H1 (cell line): ENCODE measurements at regions not wholly inside any gene's neighbourhood (a gene's known extent, or its start where the extent isn't known, plus 50 kb on each side); places are given as distances from the start of the nearest gene placed in this dataset.

Source experiments
- CTCF ChIA-PET: fragments of 300-600 bp; sonication (Branson Sonifier 250); formaldehyde crosslinking; loops from one replicate; lab custom pipeline; 2021; ENCODE audit not compliant: partially characterized antibody; lab: Charles Lee
- POLR2A ChIA-PET: fragments of 300-600 bp; sonication (Branson Sonifier 250); formaldehyde crosslinking; loops from one replicate; lab custom pipeline; 2021; ENCODE audit warnings: inconsistent platforms; ENCODE audit not compliant: partially characterized antibody; lab: Charles Lee
- DNase-seq, 2 experiments: peaks; one replicate each; pipeline versions ENCODE4 v3.0.0 to v3.0.0-alpha.2; 2010 to 2022; ENCODE audit warnings: low spot score in 2 of 2, low read depth in 1 of 2, mixed read lengths in 1 of 2
- FAIRE-seq: peaks from 2 replicates; lab custom pipeline; 2011; peaks lifted over from hg19 to GRCh38; lab: Jason Lieb, UNC
- H2AFZ ChIP-seq: 2 replicates; pipeline ENCODE4 v1.8.1; 2012; ENCODE audit warnings: low read length, inconsistent platforms
- H2AK5ac ChIP-seq: 2 replicates; pipeline ENCODE4 v1.6.1; 2013; ENCODE audit warnings: low read depth, low read length
- H2BK120ac ChIP-seq: replicated peaks from 2 replicates; pipeline ENCODE3; 2013; ENCODE audit warnings: low read depth, low read length, inconsistent platforms
- H2BK12ac ChIP-seq: 2 replicates; pipeline ENCODE4 v1.6.1; 2013; ENCODE audit warnings: low read depth, low read length
- H2BK15ac ChIP-seq: 2 replicates; pipeline ENCODE4 v1.6.1; 2013; ENCODE audit warnings: low read length
- H2BK20ac ChIP-seq: 2 replicates; pipeline ENCODE4 v1.6.1; 2013; ENCODE audit warnings: low read length
- H2BK5ac ChIP-seq: 2 replicates; pipeline ENCODE4 v1.6.1; 2013; ENCODE audit warnings: low read depth, low read length
- H3K14ac ChIP-seq: 2 replicates; pipeline ENCODE4 v1.6.1; 2013; ENCODE audit warnings: inconsistent platforms; ENCODE audit not compliant: insufficient read length
- H3K18ac ChIP-seq: 2 replicates; pipeline ENCODE4 v1.6.1; 2013; ENCODE audit warnings: low read length; ENCODE audit errors: extremely low read depth
- H3K23ac ChIP-seq: 2 replicates; pipeline ENCODE4 v1.6.1; 2013; ENCODE audit warnings: inconsistent platforms; ENCODE audit not compliant: insufficient read length
- H3K23me2 ChIP-seq: 2 replicates; pipeline ENCODE4 v1.6.1; 2013; ENCODE audit warnings: low read depth, low read length
- H3K27ac ChIP-seq: 2 replicates; pipeline ENCODE4 v1.6.1; 2011; ENCODE audit warnings: low read depth, low read length, inconsistent platforms
- H3K27me3 ChIP-seq, 4 experiments: replicated peaks in 1 of 4; 1 replicate in 1 of 4; 2 replicates in 3 of 4; pipeline versions ENCODE4 v1.6.1 to v1.8.1; 2011 to 2013; ENCODE audit warnings: low read length in 3 of 4, mild to moderate bottlenecking in 3 of 4, inconsistent platforms in 2 of 4, mixed read lengths in 2 of 4, moderate library complexity in 1 of 4; ENCODE audit not compliant: control insufficient read depth in 3 of 4, insufficient read depth in 3 of 4; ENCODE audit errors: extremely low read depth in 1 of 4
- H3K36me3 ChIP-seq, 4 experiments: 2 replicates each; pipeline versions ENCODE4 v1.6.1 to v1.8.1; 2011 to 2013; ENCODE audit warnings: mild to moderate bottlenecking in 4 of 4, low read length in 3 of 4, moderate library complexity in 2 of 4, control low read depth in 1 of 4, inconsistent platforms in 1 of 4; ENCODE audit not compliant: insufficient read depth in 4 of 4, control insufficient read depth in 2 of 4
- H3K4ac ChIP-seq: replicated peaks from 2 replicates; pipeline ENCODE3; 2013; ENCODE audit warnings: low read length, low read depth, mixed read lengths, inconsistent platforms; ENCODE audit not compliant: insufficient read length
- H3K4me1 ChIP-seq, 4 experiments: replicated peaks in 1 of 4; 1 replicate in 1 of 4; 2 replicates in 3 of 4; pipeline versions ENCODE4 v1.6.1 to v1.8.1; 2011 to 2013; ENCODE audit warnings: low read length in 3 of 4, inconsistent platforms in 2 of 4, mixed read lengths in 1 of 4; ENCODE audit not compliant: insufficient read depth in 4 of 4, control insufficient read depth in 3 of 4
- H3K4me2 ChIP-seq, 2 experiments: 2 replicates each; pipeline versions ENCODE4 v1.6.1 to v1.8.1; 2011 to 2013; ENCODE audit warnings: low read depth in 2 of 2, low read length in 2 of 2, control low read depth in 1 of 2, inconsistent platforms in 1 of 2, mild to moderate bottlenecking in 1 of 2; ENCODE audit not compliant: insufficient read depth in 1 of 2
- H3K4me3 ChIP-seq, 4 experiments: fragments of 200-600, 300-600 bp in 1 of 4; sonication (generic), shearing (Covaris generic), sonication (Bioruptor Twin) in 1 of 4; 2 replicates each; pipeline versions ENCODE4 v1.5.1 to v1.8.1; 2011 to 2016; ENCODE audit warnings: low read length in 4 of 4, low read depth in 3 of 4, control low read depth in 2 of 4, inconsistent platforms in 2 of 4, mild to moderate bottlenecking in 2 of 4, mixed read lengths in 1 of 4, moderate library complexity in 1 of 4; ENCODE audit not compliant: insufficient read depth in 2 of 4; ENCODE audit errors: extremely low read depth in 1 of 4
- H3K56ac ChIP-seq: replicated peaks from 2 replicates; pipeline ENCODE3; 2013; ENCODE audit warnings: low read depth, mild to moderate bottlenecking, mixed read lengths, low read length, inconsistent platforms; ENCODE audit not compliant: insufficient read length
- H3K79me1 ChIP-seq: 2 replicates; pipeline ENCODE4 v1.6.1; 2013; ENCODE audit warnings: low read depth, low read length, control low read depth
- H3K79me2 ChIP-seq, 2 experiments: 2 replicates each; pipeline versions ENCODE4 v1.6.1 to v1.8.1; 2012 to 2013; ENCODE audit warnings: low read length in 2 of 2, mild to moderate bottlenecking in 2 of 2, inconsistent platforms in 1 of 2; ENCODE audit not compliant: insufficient read depth in 2 of 2, control insufficient read depth in 1 of 2
- H3K9ac ChIP-seq, 4 experiments: replicated peaks in 1 of 4; 1 replicate in 1 of 4; 2 replicates in 3 of 4; pipeline versions ENCODE4 v1.6.1 to v1.8.1; 2011 to 2013; ENCODE audit warnings: low read depth in 3 of 4, low read length in 3 of 4, control low read depth in 2 of 4, mild to moderate bottlenecking in 2 of 4, moderate library complexity in 2 of 4, inconsistent platforms in 1 of 4; ENCODE audit errors: extremely low read depth in 1 of 4
- H3K9me3 ChIP-seq, 2 experiments: 2 replicates each; pipeline versions ENCODE4 v1.6.1 to v1.8.1; 2012 to 2013; ENCODE audit warnings: mild to moderate bottlenecking in 2 of 2, moderate library complexity in 2 of 2, control low read depth in 1 of 2, inconsistent platforms in 1 of 2, low read depth in 1 of 2, low read length in 1 of 2, mixed read lengths in 1 of 2; ENCODE audit not compliant: insufficient read depth in 2 of 2
- H4K20me1 ChIP-seq, 2 experiments: replicated peaks in 1 of 2; 2 replicates each; pipeline versions ENCODE3 to v1.8.1; 2011 to 2013; ENCODE audit warnings: inconsistent platforms in 2 of 2, low read length in 2 of 2, mild to moderate bottlenecking in 1 of 2; ENCODE audit not compliant: insufficient read depth in 2 of 2, control insufficient read depth in 1 of 2
- H4K5ac ChIP-seq: 2 replicates; pipeline ENCODE4 v1.6.1; 2013; ENCODE audit warnings: low read length, low read depth, mixed read lengths, inconsistent platforms; ENCODE audit not compliant: insufficient read length
- H4K8ac ChIP-seq: 2 replicates; pipeline ENCODE4 v1.8.0; 2013; ENCODE audit warnings: mild to moderate bottlenecking, moderate library complexity, low read length, inconsistent platforms; ENCODE audit not compliant: insufficient read depth; ENCODE audit errors: extremely low read depth
- H4K91ac ChIP-seq: replicated peaks from 2 replicates; pipeline ENCODE3; 2013; ENCODE audit warnings: low read length, mixed read lengths, inconsistent platforms; ENCODE audit not compliant: insufficient read length
- GABPA ChIP-seq: IDR thresholded peaks from 2 replicates; pipeline ENCODE4 v1.6.1; 2011; ENCODE audit warnings: mild to moderate bottlenecking, low read length, moderate library complexity, borderline replicate concordance; ENCODE audit not compliant: insufficient read depth
- ZNF274 ChIP-seq: IDR thresholded peaks from 2 replicates; pipeline ENCODE4 v1.7.0; 2012; ENCODE audit warnings: low read length, borderline replicate concordance; ENCODE audit errors: extremely low read depth
- WGBS, 2 experiments: shearing (Covaris generic) in 1 of 2; methylation state at CpG; one replicate each; pipeline versions ENCODE4 v1.1.6 to v1.1.7; 2013 to 2015; ENCODE audit warnings: low lambda C conversion rate in 2 of 2, mixed read lengths in 2 of 2, inconsistent platforms in 1 of 2, low coverage in 1 of 2, missing lambda C conversion rate in 1 of 2; ENCODE audit not compliant: insufficient replicate concordance in 2 of 2, insufficient coverage in 1 of 2, insufficient read length in 1 of 2; ENCODE audit errors: extremely low coverage in 1 of 2, missing lambda C conversion rate in 1 of 2; 5-methylcytosine and 5-hydroxymethylcytosine counted together

- Histone ChIP-seq H4K5ac (no peak overlapping the region), H2AK5ac (no peak overlapping the region; the same call in 1 of the 2 replicates), H3K9ac (no peak overlapping the region), H3K23ac (no peak overlapping the region), H3K27ac (no peak overlapping the region), H3K18ac (no peak overlapping the region; the same call in 1 of the 2 replicates), H2BK12ac (0 out of 2 replicates have a peak overlapping the region, but pooled peaks have one; percentile 55), H3K4me3 (no peak overlapping the region), H3K9me3 (no peaks in the 10 kb centered on the region), H4K91ac (no peak overlapping the region), H3K4me1 (peaks cover 0 to 3% (median 3%) of the 10 kb centered on the region in 4 experiments; a peak in 2 of 7 replicates), H2BK15ac (no peak overlapping the region), H3K56ac (no peak overlapping the region), H3K14ac (no peak overlapping the region), H2BK20ac (no peak overlapping the region; the same call in 1 of the 2 replicates), H3K4me2 (no peak overlapping the region), H2AFZ (no peak overlapping the region), H3K4ac (no peak overlapping the region), H3K27me3 (no peaks in the 10 kb centered on the region), H2BK5ac (no peak overlapping the region), H3K36me3 (no peaks in the 10 kb centered on the region), H3K79me2 (no peaks in the 10 kb centered on the region)
- no peak for FAIRE-seq
- POLR2A ChIA-PET, result interaction anchor here (1.0 to 2.3 kb wide), 2 partner anchors 66 to 227 kb away, joined by 3 to 6 read pairs; partner anchors contain the start of gene FTH1
- DNase-seq, result no peak
- 76% methylated on average over 11 of the region's 12 CpGs; no CpG with 5 or more reads in 1 of the 2 experiments for WGBS, 2 experiments
- peak; percentile 45; the same call in 1 of the 2 replicates for TF ChIP-seq ZNF274
- no peak for TF ChIP-seq GABPA
- TF ChIP-seq, all 59 proteins: peak for 1
- H3K79me1 ChIP-seq, result no peaks in the 10 kb centered on the region
- no peaks in the 10 kb centered on the region; the same call in 1 of the 2 replicates for H3K23me2 ChIP-seq
- no peak overlapping the region for H2BK120ac ChIP-seq
- H4K20me1 ChIP-seq, result no peaks in the 10 kb centered on the region
- CTCF ChIA-PET, result interaction anchor here (1.2 to 1.5 kb wide), 2 partner anchors 49 to 63 kb away, joined by 3 read pairs; no protein-coding TSS in a partner anchor
- no peak overlapping the region for H4K8ac ChIP-seq
These were observed 66.0 kb upstream of the FTH1 start for GRCh38 chr11:62033191-62034035.
